Keratinocyte (primary cell): ENCODE measurements at regions not wholly inside any gene's neighbourhood (a gene's known extent, or its start where the extent isn't known, plus 50 kb on each side); places are given as distances from the start of the nearest gene placed in this dataset.

ENCODE experiments used
- DNase-seq: peaks from one replicate; pipeline ENCODE4 v3.0.0-alpha.2; 2011; ENCODE audit warnings: low read depth, missing footprints, low spot score
- FAIRE-seq: peaks from 2 replicates; lab custom pipeline; 2011; peaks lifted over from hg19 to GRCh38; lab: Jason Lieb, UNC
- H2AFZ ChIP-seq: 2 replicates; pipeline ENCODE4 v1.6.0; 2012; ENCODE audit warnings: low read length, control low read depth, inconsistent platforms; ENCODE audit not compliant: control insufficient read depth
- H3K27ac ChIP-seq: 2 replicates; pipeline ENCODE4 v1.5.1; 2011; ENCODE audit warnings: low read length; ENCODE audit not compliant: control insufficient read depth, insufficient read depth
- H3K27me3 ChIP-seq: 3 replicates; pipeline ENCODE4 v1.6.0; 2011; ENCODE audit warnings: low read length; ENCODE audit not compliant: control insufficient read depth, insufficient read depth; ENCODE audit errors: extremely low read depth
- H3K36me3 ChIP-seq, 2 experiments: 2 replicates in 1 of 2; 3 replicates in 1 of 2; pipeline ENCODE4 v1.5.1; 2011; ENCODE audit warnings: low read length in 2 of 2, mild to moderate bottlenecking in 1 of 2; ENCODE audit not compliant: control insufficient read depth in 2 of 2, insufficient read depth in 2 of 2; ENCODE audit errors: extremely low read depth in 1 of 2
- H3K4me1 ChIP-seq: 3 replicates; pipeline ENCODE4 v1.5.1; 2011; ENCODE audit warnings: low read length; ENCODE audit not compliant: control insufficient read depth, insufficient read depth; ENCODE audit errors: extremely low read depth
- H3K4me2 ChIP-seq: 3 replicates; pipeline ENCODE4 v1.6.0; 2011; ENCODE audit warnings: low read depth, low read length; ENCODE audit not compliant: control insufficient read depth, insufficient read depth; ENCODE audit errors: extremely low read depth
- H3K4me3 ChIP-seq, 3 experiments: fragments of 200-600 bp in 1 of 3; sonication (generic) in 1 of 3; 2 replicates in 2 of 3; 3 replicates in 1 of 3; pipeline ENCODE4 v1.5.1; 2011 to 2016; ENCODE audit warnings: low read length in 3 of 3, mild to moderate bottlenecking in 3 of 3, control low read depth in 2 of 3, inconsistent platforms in 1 of 3, low read depth in 1 of 3, mixed read lengths in 1 of 3, mixed run types in 1 of 3, moderate library complexity in 1 of 3; ENCODE audit not compliant: control insufficient read depth in 2 of 3, insufficient read depth in 2 of 3; ENCODE audit errors: extremely low read depth in 1 of 3
- H3K79me2 ChIP-seq: 2 replicates; pipeline ENCODE4 v1.6.0; 2012; ENCODE audit warnings: low read length; ENCODE audit not compliant: control insufficient read depth, insufficient read depth
- H3K9ac ChIP-seq: 3 replicates; pipeline ENCODE4 v1.6.0; 2011; ENCODE audit warnings: low read length; ENCODE audit not compliant: control insufficient read depth, insufficient read depth; ENCODE audit errors: extremely low read depth
- H3K9me1 ChIP-seq: 3 replicates; pipeline ENCODE4 v1.6.0; 2011; ENCODE audit warnings: low read length; ENCODE audit not compliant: control insufficient read depth, insufficient read depth; ENCODE audit errors: extremely low read depth
- H3K9me3 ChIP-seq: 2 replicates; pipeline ENCODE4 v1.5.1; 2012; ENCODE audit warnings: low read depth, low read length; ENCODE audit not compliant: control insufficient read depth
- H4K20me1 ChIP-seq: 3 replicates; pipeline ENCODE4 v1.6.0; 2011; ENCODE audit warnings: low read length; ENCODE audit not compliant: control insufficient read depth, insufficient read depth; ENCODE audit errors: extremely low read depth
- EZH2 ChIP-seq: IDR thresholded peaks from one replicate; pipeline ENCODE4 v1.6.1; 2012; ENCODE audit warnings: inconsistent platforms, mild to moderate bottlenecking, low read length, moderate library complexity
- dilution Hi-C: fragments of 300-500 bp; cut with MboI; formaldehyde crosslinking; loops from one replicate; pipeline ENCODE4 v1.7.0; 2020; ENCODE audit warnings: low sequenced_read_pairs; ENCODE audit not compliant: extremely low pct_ligation_motif_present
- TF ChIP-seq, protein P1 (sequence below), 3 experiments: IDR thresholded peaks in 1 of 3; conservative IDR thresholded peaks in 1 of 3; optimal IDR thresholded peaks in 1 of 3; 2 replicates in 2 of 3; 3 replicates in 1 of 3; pipeline versions ENCODE3 to v1.5.1; 2011; ENCODE audit warnings: low read length in 3 of 3, mild to moderate bottlenecking in 3 of 3, moderate library complexity in 2 of 3, control low read depth in 1 of 3, inconsistent platforms in 1 of 3; ENCODE audit not compliant: insufficient read depth in 2 of 3; ENCODE audit errors: extremely low read depth in 1 of 3

DNA sequence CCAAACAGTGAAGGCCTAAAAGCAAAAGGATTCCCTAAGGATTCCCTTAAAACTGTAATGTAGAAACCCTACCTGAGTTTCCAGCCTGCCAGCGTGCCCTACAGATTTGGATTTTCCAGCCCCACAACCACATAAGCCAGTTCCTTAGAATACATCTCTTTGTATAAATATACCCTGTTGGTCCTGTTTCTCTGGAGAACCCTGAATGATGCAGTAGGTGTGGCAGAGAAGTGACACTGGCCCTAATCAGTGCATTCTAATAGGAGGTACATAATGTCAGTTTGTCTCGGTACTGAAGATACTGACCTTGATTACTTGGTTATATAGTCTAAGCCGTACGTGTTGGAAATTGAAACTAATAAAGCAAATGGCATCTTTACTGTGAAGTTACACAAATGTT is 707.8 kb upstream of the SLC35B3 start:
- FAIRE-seq (no peak), DNase-seq (no peak)
- Histone ChIP-seq H3K36me3 (no peaks in the 10 kb centered on the region), H3K4me3 (no peak overlapping the region), H3K27me3 (no peaks in the 10 kb centered on the region), H3K27ac (no peak overlapping the region), H3K4me2 (no peak overlapping the region), H4K20me1 (no peaks in the 10 kb centered on the region), H3K9ac (no peak overlapping the region), H3K9me1 (no peaks in the 10 kb centered on the region), H3K9me3 (no peaks in the 10 kb centered on the region), H2AFZ (no peak overlapping the region), H3K79me2 (no peaks in the 10 kb centered on the region), H3K4me1 (peaks cover 16% of the 10 kb centered on the region)
- dilution Hi-C loops: no loop called here
- no peak for TF ChIP-seq EZH2
- TF ChIP-seq, protein P1, sequence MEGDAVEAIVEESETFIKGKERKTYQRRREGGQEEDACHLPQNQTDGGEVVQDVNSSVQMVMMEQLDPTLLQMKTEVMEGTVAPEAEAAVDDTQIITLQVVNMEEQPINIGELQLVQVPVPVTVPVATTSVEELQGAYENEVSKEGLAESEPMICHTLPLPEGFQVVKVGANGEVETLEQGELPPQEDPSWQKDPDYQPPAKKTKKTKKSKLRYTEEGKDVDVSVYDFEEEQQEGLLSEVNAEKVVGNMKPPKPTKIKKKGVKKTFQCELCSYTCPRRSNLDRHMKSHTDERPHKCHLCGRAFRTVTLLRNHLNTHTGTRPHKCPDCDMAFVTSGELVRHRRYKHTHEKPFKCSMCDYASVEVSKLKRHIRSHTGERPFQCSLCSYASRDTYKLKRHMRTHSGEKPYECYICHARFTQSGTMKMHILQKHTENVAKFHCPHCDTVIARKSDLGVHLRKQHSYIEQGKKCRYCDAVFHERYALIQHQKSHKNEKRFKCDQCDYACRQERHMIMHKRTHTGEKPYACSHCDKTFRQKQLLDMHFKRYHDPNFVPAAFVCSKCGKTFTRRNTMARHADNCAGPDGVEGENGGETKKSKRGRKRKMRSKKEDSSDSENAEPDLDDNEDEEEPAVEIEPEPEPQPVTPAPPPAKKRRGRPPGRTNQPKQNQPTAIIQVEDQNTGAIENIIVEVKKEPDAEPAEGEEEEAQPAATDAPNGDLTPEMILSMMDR (optimal IDR thresholded peaks at IDR 0.05 in 1 of 3, IDR thresholded peaks at IDR 0.05 in 1 of 3, conservative IDR thresholded peaks at IDR 0.05 in 1 of 3; ENCODE audit: extremely low read depth in 1 of 3, insufficient read depth in 2 of 3, low read length in 3 of 3): no peak

DNA sequence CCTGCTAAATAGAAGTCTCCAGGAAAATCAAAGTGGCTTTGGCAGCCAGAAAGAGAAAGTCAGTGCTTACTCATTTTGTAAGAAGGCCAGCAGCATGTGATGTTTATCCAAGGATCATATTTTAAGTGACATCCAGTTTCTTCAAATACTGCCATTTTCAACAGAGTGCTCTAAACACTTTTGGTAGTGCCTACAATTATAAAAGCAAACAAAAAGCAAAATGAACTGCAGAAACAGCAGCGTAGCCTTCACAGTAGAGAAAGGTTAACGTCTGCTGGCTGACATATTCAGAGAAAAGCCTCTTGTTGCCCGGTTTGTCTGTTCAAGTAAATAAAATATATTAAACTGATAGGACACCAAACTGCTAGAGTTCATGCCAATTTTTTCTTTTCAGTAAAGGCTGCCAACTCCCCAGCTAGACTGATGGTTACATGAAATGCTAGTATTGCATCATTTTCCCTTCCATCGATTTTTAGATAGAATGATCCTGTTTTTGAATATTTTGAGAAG is 705.7 kb upstream of the SLC35B3 start:
- no peak for DNase-seq
- Histone ChIP-seq H3K4me1 (peaks cover 16% of the 10 kb centered on the region), H3K4me2 (peak overlapping the region; percentile 69), H3K79me2 (no peaks in the 10 kb centered on the region), H3K27ac (no peak overlapping the region), H4K20me1 (no peaks in the 10 kb centered on the region), H3K36me3 (no peaks in the 10 kb centered on the region), H3K4me3 (no peak overlapping the region), H3K9ac (no peak overlapping the region), H3K27me3 (no peaks in the 10 kb centered on the region), H3K9me1 (no peaks in the 10 kb centered on the region), H2AFZ (no peak overlapping the region), H3K9me3 (no peaks in the 10 kb centered on the region)
- no peak for TF ChIP-seq EZH2
- TF ChIP-seq, protein P1 (optimal IDR thresholded peaks at IDR 0.05 in 1 of 3, IDR thresholded peaks at IDR 0.05 in 1 of 3, conservative IDR thresholded peaks at IDR 0.05 in 1 of 3; ENCODE audit: extremely low read depth in 1 of 3, insufficient read depth in 2 of 3, low read length in 3 of 3): no peak
- dilution Hi-C loops: no loop called here
- no peak for FAIRE-seq
